Neural cell (in vitro differentiated cells): ENCODE measurements at regions not wholly inside any gene's neighbourhood (a gene's known extent, or its start where the extent isn't known, plus 50 kb on each side); places are given as distances from the start of the nearest gene placed in this dataset.

Experiments
- EZH2 ChIP-seq: fragments of 200-600, 300-800 bp; shearing (Covaris generic), sonication (generic); IDR thresholded peaks from 2 replicates; pipeline ENCODE4 v1.6.1; 2014; ENCODE audit warnings: antibody characterized with exemption, low read length, borderline replicate concordance, mild to moderate bottlenecking; ENCODE audit not compliant: insufficient read depth, poor library complexity, severe bottlenecking
- MXI1 ChIP-seq: fragments of 450-650 bp; conservative IDR thresholded peaks from 2 replicates; pipeline ENCODE4 v1.6.1; 2014; ENCODE audit warnings: antibody characterized with exemption, mild to moderate bottlenecking; ENCODE audit not compliant: poor library complexity, severe bottlenecking
- POLR2AphosphoS5 ChIP-seq: IDR thresholded peaks from 2 replicates; pipeline ENCODE4 v1.6.1; 2012
- RAD21 ChIP-seq: fragments of 450-650 bp; conservative IDR thresholded peaks from 2 replicates; pipeline ENCODE4 v1.6.1; 2014; ENCODE audit warnings: antibody characterized with exemption, mild to moderate bottlenecking, moderate library complexity
- SMC3 ChIP-seq: fragments of 450-650 bp; conservative IDR thresholded peaks from 2 replicates; pipeline ENCODE4 v1.6.1; 2014; ENCODE audit warnings: antibody characterized with exemption, mild to moderate bottlenecking, moderate library complexity; ENCODE audit not compliant: poor library complexity
- TAF1 ChIP-seq: IDR thresholded peaks from 2 replicates; pipeline ENCODE4 v1.6.1; 2012; ENCODE audit warnings: low read depth
- TF ChIP-seq, protein P1 (sequence below): fragments of 450-650 bp; IDR thresholded peaks from 2 replicates; pipeline ENCODE4 v1.5.1; 2014; ENCODE audit warnings: antibody characterized with exemption, mild to moderate bottlenecking, moderate library complexity; ENCODE audit not compliant: poor library complexity, severe bottlenecking
- TF ChIP-seq, protein P2 (sequence below): IDR thresholded peaks from 2 replicates; pipeline ENCODE4 v1.6.1; 2012; ENCODE audit warnings: borderline replicate concordance

DNA sequence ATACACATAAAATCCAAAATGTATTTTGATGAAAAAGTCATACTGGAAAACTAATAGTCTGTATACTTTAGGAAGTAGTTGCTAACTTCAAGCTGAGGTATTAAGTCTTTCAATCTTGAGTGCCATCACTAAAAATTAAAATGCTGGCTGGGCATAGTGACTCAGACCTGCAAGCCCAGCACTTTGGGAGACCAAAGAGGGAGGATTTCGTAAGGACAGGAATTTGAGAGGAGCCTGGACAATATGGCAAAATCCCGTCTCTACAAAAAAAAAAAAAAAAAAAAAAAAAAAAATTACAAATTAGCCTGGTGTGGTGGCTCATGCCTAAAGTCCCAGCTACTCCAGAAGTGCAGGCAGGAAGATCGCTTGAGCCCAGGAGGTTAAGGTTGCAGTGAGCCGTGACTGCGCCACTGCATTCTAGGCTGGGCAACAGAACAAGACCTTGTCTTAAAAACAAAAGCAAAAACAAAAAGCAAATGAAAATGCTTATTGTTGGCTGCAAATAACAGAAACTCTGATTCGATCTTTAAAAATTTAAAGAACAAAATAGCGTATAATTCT, 1994.2 kb upstream of the PCDH20 start:
- TF ChIP-seq, protein P1, sequence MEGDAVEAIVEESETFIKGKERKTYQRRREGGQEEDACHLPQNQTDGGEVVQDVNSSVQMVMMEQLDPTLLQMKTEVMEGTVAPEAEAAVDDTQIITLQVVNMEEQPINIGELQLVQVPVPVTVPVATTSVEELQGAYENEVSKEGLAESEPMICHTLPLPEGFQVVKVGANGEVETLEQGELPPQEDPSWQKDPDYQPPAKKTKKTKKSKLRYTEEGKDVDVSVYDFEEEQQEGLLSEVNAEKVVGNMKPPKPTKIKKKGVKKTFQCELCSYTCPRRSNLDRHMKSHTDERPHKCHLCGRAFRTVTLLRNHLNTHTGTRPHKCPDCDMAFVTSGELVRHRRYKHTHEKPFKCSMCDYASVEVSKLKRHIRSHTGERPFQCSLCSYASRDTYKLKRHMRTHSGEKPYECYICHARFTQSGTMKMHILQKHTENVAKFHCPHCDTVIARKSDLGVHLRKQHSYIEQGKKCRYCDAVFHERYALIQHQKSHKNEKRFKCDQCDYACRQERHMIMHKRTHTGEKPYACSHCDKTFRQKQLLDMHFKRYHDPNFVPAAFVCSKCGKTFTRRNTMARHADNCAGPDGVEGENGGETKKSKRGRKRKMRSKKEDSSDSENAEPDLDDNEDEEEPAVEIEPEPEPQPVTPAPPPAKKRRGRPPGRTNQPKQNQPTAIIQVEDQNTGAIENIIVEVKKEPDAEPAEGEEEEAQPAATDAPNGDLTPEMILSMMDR = no peak
- TF ChIP-seq SMC3 (no peak), EZH2 (no peak), POLR2AphosphoS5 (no peak), RAD21 (no peak), TAF1 (no peak), MXI1 (no peak)
- TF ChIP-seq, protein P2, sequence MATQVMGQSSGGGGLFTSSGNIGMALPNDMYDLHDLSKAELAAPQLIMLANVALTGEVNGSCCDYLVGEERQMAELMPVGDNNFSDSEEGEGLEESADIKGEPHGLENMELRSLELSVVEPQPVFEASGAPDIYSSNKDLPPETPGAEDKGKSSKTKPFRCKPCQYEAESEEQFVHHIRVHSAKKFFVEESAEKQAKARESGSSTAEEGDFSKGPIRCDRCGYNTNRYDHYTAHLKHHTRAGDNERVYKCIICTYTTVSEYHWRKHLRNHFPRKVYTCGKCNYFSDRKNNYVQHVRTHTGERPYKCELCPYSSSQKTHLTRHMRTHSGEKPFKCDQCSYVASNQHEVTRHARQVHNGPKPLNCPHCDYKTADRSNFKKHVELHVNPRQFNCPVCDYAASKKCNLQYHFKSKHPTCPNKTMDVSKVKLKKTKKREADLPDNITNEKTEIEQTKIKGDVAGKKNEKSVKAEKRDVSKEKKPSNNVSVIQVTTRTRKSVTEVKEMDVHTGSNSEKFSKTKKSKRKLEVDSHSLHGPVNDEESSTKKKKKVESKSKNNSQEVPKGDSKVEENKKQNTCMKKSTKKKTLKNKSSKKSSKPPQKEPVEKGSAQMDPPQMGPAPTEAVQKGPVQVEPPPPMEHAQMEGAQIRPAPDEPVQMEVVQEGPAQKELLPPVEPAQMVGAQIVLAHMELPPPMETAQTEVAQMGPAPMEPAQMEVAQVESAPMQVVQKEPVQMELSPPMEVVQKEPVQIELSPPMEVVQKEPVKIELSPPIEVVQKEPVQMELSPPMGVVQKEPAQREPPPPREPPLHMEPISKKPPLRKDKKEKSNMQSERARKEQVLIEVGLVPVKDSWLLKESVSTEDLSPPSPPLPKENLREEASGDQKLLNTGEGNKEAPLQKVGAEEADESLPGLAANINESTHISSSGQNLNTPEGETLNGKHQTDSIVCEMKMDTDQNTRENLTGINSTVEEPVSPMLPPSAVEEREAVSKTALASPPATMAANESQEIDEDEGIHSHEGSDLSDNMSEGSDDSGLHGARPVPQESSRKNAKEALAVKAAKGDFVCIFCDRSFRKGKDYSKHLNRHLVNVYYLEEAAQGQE = no peak
